Neural cell (in vitro differentiated cells): ENCODE measurements at regions not wholly inside any gene's neighbourhood (a gene's known extent, or its start where the extent isn't known, plus 50 kb on each side); places are given as distances from the start of the nearest gene placed in this dataset.

Experiments used
- H2AFZ ChIP-seq: fragments of 200-600, 300-800 bp; sonication (generic), shearing (Covaris generic); 2 replicates; pipeline ENCODE4 v1.6.0; 2014; ENCODE audit warnings: low read depth, mild to moderate bottlenecking, antibody characterized with exemption, low read length, moderate library complexity
- H3F3A ChIP-seq: fragments of 200-600 bp; shearing (Covaris generic); 2 replicates; pipeline ENCODE4 v1.6.1; 2016; ENCODE audit warnings: mild to moderate bottlenecking, moderate library complexity, mixed read lengths, antibody characterized with exemption, low read length; ENCODE audit not compliant: insufficient read depth, poor library complexity, severe bottlenecking
- H3K27ac ChIP-seq: fragments of 200-600, 300-800 bp; sonication (generic), shearing (Covaris generic); 2 replicates; pipeline ENCODE4 v1.5.1; 2014; ENCODE audit warnings: mild to moderate bottlenecking, low read length, moderate library complexity
- H3K27me3 ChIP-seq: fragments of 300-800, 200-600 bp; sonication (generic), shearing (Covaris generic); 2 replicates; pipeline ENCODE4 v1.6.0; 2014; ENCODE audit warnings: mild to moderate bottlenecking, low read depth, low read length, moderate library complexity; ENCODE audit not compliant: insufficient read depth
- H3K36me3 ChIP-seq: fragments of 300-800, 200-600 bp; sonication (generic), shearing (Covaris generic); 2 replicates; pipeline ENCODE4 v1.5.1; 2014; ENCODE audit warnings: mild to moderate bottlenecking, antibody characterized with exemption, low read length, moderate library complexity; ENCODE audit not compliant: insufficient read depth
- H3K4me2 ChIP-seq: fragments of 300-800, 200-600 bp; sonication (generic), shearing (Covaris generic); 2 replicates; pipeline ENCODE4 v1.6.0; 2014; ENCODE audit warnings: mild to moderate bottlenecking, low read length
- H3K4me3 ChIP-seq: fragments of 300-800, 200-600 bp; sonication (generic), shearing (Covaris generic); 2 replicates; pipeline ENCODE4 v1.5.1; 2014; ENCODE audit warnings: mild to moderate bottlenecking, low read length, moderate library complexity
- H3K79me2 ChIP-seq: fragments of 200-600 bp; shearing (Covaris generic); replicated peaks from 2 replicates; pipeline ENCODE4 v1.6.0; 2014; ENCODE audit warnings: mild to moderate bottlenecking, low read length, moderate library complexity; ENCODE audit not compliant: insufficient read depth
- H3K9ac ChIP-seq: fragments of 300-800, 200-600 bp; sonication (generic), shearing (Covaris generic); 2 replicates; pipeline ENCODE4 v1.6.1; 2016; ENCODE audit warnings: mild to moderate bottlenecking, low read length, mixed read lengths
- H3K9me2 ChIP-seq: fragments of 200-600 bp; shearing (Covaris generic); 2 replicates; pipeline ENCODE4 v1.6.1; 2016; ENCODE audit warnings: mild to moderate bottlenecking, low read length, mixed read lengths; ENCODE audit not compliant: insufficient read depth
- H3K9me3 ChIP-seq: fragments of 200-600, 300-800 bp; sonication (generic), shearing (Covaris generic); 2 replicates; pipeline ENCODE4 v1.6.1; 2016; ENCODE audit warnings: mild to moderate bottlenecking, mixed run types, low read length, moderate library complexity, mixed read lengths
- H4K20me1 ChIP-seq: fragments of 200-600 bp; shearing (Covaris generic); 2 replicates; pipeline ENCODE4 v1.6.1; 2016; ENCODE audit warnings: mild to moderate bottlenecking, mixed run types; ENCODE audit not compliant: insufficient read depth
- CTCF ChIP-seq: fragments of 450-650 bp; IDR thresholded peaks from 2 replicates; pipeline ENCODE4 v1.5.1; 2014; ENCODE audit warnings: antibody characterized with exemption, mild to moderate bottlenecking, moderate library complexity; ENCODE audit not compliant: poor library complexity, severe bottlenecking
- EP300 ChIP-seq: fragments of 450-650 bp; conservative IDR thresholded peaks from 2 replicates; pipeline ENCODE4 v1.6.1; 2014; ENCODE audit warnings: antibody characterized with exemption, mild to moderate bottlenecking, moderate library complexity; ENCODE audit not compliant: poor library complexity, severe bottlenecking
- EZH2 ChIP-seq: fragments of 200-600, 300-800 bp; shearing (Covaris generic), sonication (generic); IDR thresholded peaks from 2 replicates; pipeline ENCODE4 v1.6.1; 2014; ENCODE audit warnings: antibody characterized with exemption, low read length, borderline replicate concordance, mild to moderate bottlenecking; ENCODE audit not compliant: insufficient read depth, poor library complexity, severe bottlenecking
- MXI1 ChIP-seq: fragments of 450-650 bp; conservative IDR thresholded peaks from 2 replicates; pipeline ENCODE4 v1.6.1; 2014; ENCODE audit warnings: antibody characterized with exemption, mild to moderate bottlenecking; ENCODE audit not compliant: poor library complexity, severe bottlenecking
- POLR2AphosphoS5 ChIP-seq: IDR thresholded peaks from 2 replicates; pipeline ENCODE4 v1.6.1; 2012
- RAD21 ChIP-seq: fragments of 450-650 bp; conservative IDR thresholded peaks from 2 replicates; pipeline ENCODE4 v1.6.1; 2014; ENCODE audit warnings: antibody characterized with exemption, mild to moderate bottlenecking, moderate library complexity
- REST ChIP-seq: IDR thresholded peaks from 2 replicates; pipeline ENCODE4 v1.6.1; 2012; ENCODE audit warnings: borderline replicate concordance
- SMC3 ChIP-seq: fragments of 450-650 bp; conservative IDR thresholded peaks from 2 replicates; pipeline ENCODE4 v1.6.1; 2014; ENCODE audit warnings: antibody characterized with exemption, mild to moderate bottlenecking, moderate library complexity; ENCODE audit not compliant: poor library complexity
- TAF1 ChIP-seq: IDR thresholded peaks from 2 replicates; pipeline ENCODE4 v1.6.1; 2012; ENCODE audit warnings: low read depth

DNA sequence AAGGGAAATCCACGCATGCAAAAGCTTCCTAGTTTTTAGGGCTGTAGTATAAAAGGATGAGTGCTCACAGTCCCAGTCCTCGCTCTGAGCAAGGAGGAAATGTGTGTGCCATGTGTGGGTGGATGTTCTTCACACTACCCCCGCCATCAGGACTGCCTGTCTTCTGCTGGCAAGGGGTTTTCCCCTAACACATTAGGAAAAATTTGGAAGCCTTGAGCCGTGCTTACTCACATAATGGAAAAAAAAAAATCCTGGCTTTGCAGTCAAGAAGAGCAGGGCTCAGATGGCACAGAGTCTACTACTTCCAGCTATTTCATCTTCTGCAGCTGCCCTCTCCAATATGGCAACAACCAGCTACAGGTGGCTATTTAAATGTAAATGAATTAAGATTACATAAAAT is 363.1 kb downstream of the PLPP3 start:
- Histone ChIP-seq H4K20me1 (no peaks in the 10 kb centered on the region), H3K9me2 (no peaks in the 10 kb centered on the region), H3K27me3 (no peaks in the 10 kb centered on the region), H3K4me3 (no peak overlapping the region), H3K79me2 (no peaks in the 10 kb centered on the region), H3K9ac (no peak overlapping the region), H3K36me3 (no peaks in the 10 kb centered on the region), H3K9me3 (no peaks in the 10 kb centered on the region), H3K27ac (no peak overlapping the region), H3K4me2 (no peak overlapping the region), H3F3A (no peaks in the 10 kb centered on the region), H2AFZ (no peak overlapping the region)
- TF ChIP-seq EP300 = no peak
- TF ChIP-seq RAD21 = no peak
- TF ChIP-seq SMC3 = no peak
- TF ChIP-seq REST = no peak
- TF ChIP-seq EZH2 = no peak
- TF ChIP-seq CTCF = no peak
- TF ChIP-seq MXI1 = no peak
- TF ChIP-seq POLR2AphosphoS5 = no peak
- no peak for TF ChIP-seq TAF1

DNA sequence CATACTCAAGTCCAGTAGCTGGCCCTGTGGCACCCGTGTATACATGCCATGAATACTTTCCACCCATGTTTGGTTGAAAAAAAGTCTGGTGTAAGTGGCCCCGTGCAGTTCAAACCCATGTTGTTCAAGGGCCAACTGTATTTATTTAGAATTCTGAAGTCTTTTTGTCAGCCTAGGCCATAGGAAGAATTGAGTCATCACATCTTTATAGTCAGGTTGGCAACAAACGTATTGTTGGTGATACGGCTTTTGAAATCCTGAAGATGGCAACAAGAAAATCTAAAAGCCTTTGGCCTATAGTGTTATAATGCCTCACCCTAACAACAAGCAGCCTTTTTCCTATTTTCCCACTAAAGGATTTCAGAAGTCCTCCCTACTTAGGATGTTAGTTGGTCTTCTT is 363.6 kb downstream of the PLPP3 start:
- H2AFZ ChIP-seq = no peak overlapping the region
- H3K4me3 ChIP-seq = no peak overlapping the region
- no peaks in the 10 kb centered on the region for H3K36me3 ChIP-seq
- TF ChIP-seq EP300 (no peak), REST (no peak), RAD21 (no peak), CTCF (no peak), SMC3 (no peak), TAF1 (no peak), MXI1 (no peak), POLR2AphosphoS5 (no peak), EZH2 (no peak)
- no peaks in the 10 kb centered on the region for H3K9me3 ChIP-seq
- no peaks in the 10 kb centered on the region for H3K27me3 ChIP-seq
- H3K79me2 ChIP-seq = no peaks in the 10 kb centered on the region
- H3K9ac ChIP-seq = no peak overlapping the region
- no peaks in the 10 kb centered on the region for H3F3A ChIP-seq
- no peak overlapping the region for H3K27ac ChIP-seq
- no peaks in the 10 kb centered on the region for H3K9me2 ChIP-seq
- no peak overlapping the region for H3K4me2 ChIP-seq
- no peaks in the 10 kb centered on the region for H4K20me1 ChIP-seq
